Mesendoderm (in vitro differentiated cells): ENCODE measurements at regions not wholly inside any gene's neighbourhood (a gene's known extent, or its start where the extent isn't known, plus 50 kb on each side); places are given as distances from the start of the nearest gene placed in this dataset.
A peak's percentile ranks its signal among the peaks of the same experiment; 100 is the strongest.

Source experiments
- DNase-seq: peaks from one replicate; pipeline ENCODE4 v3.0.0; 2013
- H2AK5ac ChIP-seq: 2 replicates; pipeline ENCODE4 v1.6.1; 2013; ENCODE audit warnings: low read length, inconsistent platforms
- H2BK120ac ChIP-seq: 2 replicates; pipeline ENCODE4 v1.6.1; 2013; ENCODE audit warnings: low read depth, mild to moderate bottlenecking, low read length, moderate library complexity, mixed read lengths
- H2BK15ac ChIP-seq: replicated peaks from 2 replicates; pipeline ENCODE4 v1.6.1; 2013; ENCODE audit warnings: low read depth, mild to moderate bottlenecking, moderate library complexity
- H2BK5ac ChIP-seq: 2 replicates; pipeline ENCODE4 v1.6.1; 2013; ENCODE audit warnings: low read length, inconsistent platforms
- H3K18ac ChIP-seq: 2 replicates; pipeline ENCODE4 v1.6.1; 2013; ENCODE audit warnings: mild to moderate bottlenecking, low read length, mixed read lengths
- H3K23ac ChIP-seq: one replicate; pipeline ENCODE4 v1.6.1; 2013; ENCODE audit warnings: low read length
- H3K27ac ChIP-seq: 2 replicates; pipeline ENCODE4 v1.5.1; 2013; ENCODE audit warnings: low read depth, mild to moderate bottlenecking, inconsistent platforms, low read length, moderate library complexity
- H3K27me3 ChIP-seq: 2 replicates; pipeline ENCODE4 v1.6.1; 2013; ENCODE audit warnings: low read length, control low read depth, mild to moderate bottlenecking, inconsistent platforms; ENCODE audit not compliant: insufficient read depth, poor library complexity
- H3K36me3 ChIP-seq: 2 replicates; pipeline ENCODE4 v1.6.1; 2013; ENCODE audit warnings: low read length, inconsistent platforms; ENCODE audit not compliant: control insufficient read depth, insufficient read depth
- H3K4ac ChIP-seq: one replicate; pipeline ENCODE4 v1.6.1; 2013; ENCODE audit warnings: low read depth, mild to moderate bottlenecking, low read length, moderate library complexity
- H3K4me1 ChIP-seq: 2 replicates; pipeline ENCODE4 v1.6.1; 2013; ENCODE audit warnings: low read depth, low read length, inconsistent platforms; ENCODE audit not compliant: control insufficient read depth
- H3K4me2 ChIP-seq: 2 replicates; pipeline ENCODE4 v1.6.1; 2013; ENCODE audit warnings: low read length
- H3K4me3 ChIP-seq: 2 replicates; pipeline ENCODE4 v1.5.1; 2013; ENCODE audit warnings: mild to moderate bottlenecking, low read length
- H3K56ac ChIP-seq: one replicate; pipeline ENCODE4 v1.6.1; 2013; ENCODE audit warnings: low read length
- H3K79me1 ChIP-seq: 2 replicates; pipeline ENCODE4 v1.6.1; 2013; ENCODE audit warnings: low read length, inconsistent platforms
- H3K79me2 ChIP-seq: 2 replicates; pipeline ENCODE4 v1.6.1; 2013; ENCODE audit warnings: mild to moderate bottlenecking, low read length; ENCODE audit not compliant: control insufficient read depth, insufficient read depth
- H3K9ac ChIP-seq: 2 replicates; pipeline ENCODE4 v1.6.1; 2013; ENCODE audit warnings: low read length, inconsistent platforms
- H4K5ac ChIP-seq: one replicate; pipeline ENCODE4 v1.6.1; 2013; ENCODE audit warnings: low read length
- H4K8ac ChIP-seq: one replicate; pipeline ENCODE4 v1.6.1; 2013; ENCODE audit warnings: low read depth, mild to moderate bottlenecking, control low read depth, low read length, moderate library complexity
- WGBS: extraction: QIAGEN DNeasy Blood & Tissue Kit; methylation state at CpG from one replicate; pipeline ENCODE4 v1.1.7; 2013; ENCODE audit warnings: low lambda C conversion rate, missing lambda C conversion rate; ENCODE audit not compliant: insufficient coverage; ENCODE audit errors: extremely low coverage; 5-methylcytosine and 5-hydroxymethylcytosine counted together

DNA sequence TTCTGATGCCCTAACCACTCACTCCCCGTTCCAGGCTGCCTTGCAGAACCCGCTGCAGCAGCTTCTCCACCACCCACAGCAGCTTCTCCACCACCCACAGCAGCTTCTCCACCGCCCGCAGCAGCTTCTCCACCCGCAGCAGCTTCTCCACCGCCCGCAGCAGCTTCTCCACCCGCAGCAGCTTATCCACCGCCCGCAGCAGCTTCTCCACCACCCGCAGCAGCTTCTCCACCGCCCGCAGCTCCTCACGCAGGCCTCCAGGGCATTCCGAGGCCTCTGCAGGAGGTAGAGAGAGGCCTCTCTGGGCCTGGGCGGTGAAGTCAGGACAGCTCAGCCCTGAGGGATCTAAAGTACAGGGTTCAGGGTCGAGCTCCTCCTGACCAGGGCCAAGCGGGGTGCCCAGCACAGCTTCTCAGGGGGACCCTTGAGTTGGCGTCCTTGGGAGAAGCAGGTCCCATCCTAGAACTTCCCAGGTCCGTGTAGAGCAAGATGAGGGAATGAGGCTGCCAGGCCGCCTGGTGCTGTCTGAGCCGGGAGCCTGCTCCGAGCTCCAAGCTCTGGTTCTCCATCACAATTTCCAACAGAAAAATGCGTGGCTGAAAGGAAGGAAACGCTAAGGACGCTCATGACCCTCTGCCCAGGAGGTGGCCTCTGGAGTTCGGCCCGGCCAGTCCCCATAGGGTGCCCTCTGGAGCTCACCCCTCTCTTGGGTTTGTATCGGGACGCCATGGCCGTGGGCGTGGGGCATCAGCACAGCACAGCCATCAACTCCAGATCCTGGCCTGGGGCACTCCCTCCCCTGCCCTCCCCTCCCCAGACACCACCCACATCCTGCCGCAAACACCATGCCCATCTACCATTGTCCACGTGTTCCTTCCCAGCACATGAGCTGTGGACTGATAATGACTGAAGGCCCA is 528.6 kb downstream of the BRD1 start:
- Histone ChIP-seq H2AK5ac (no peak overlapping the region), H3K4me3 (no peak overlapping the region), H3K79me1 (no peaks in the 10 kb centered on the region), H3K27me3 (no peaks in the 10 kb centered on the region), H3K27ac (no peak overlapping the region), H4K5ac (no peak overlapping the region), H3K4me1 (no peaks in the 10 kb centered on the region), H4K8ac (no peak overlapping the region), H2BK5ac (no peak overlapping the region), H3K18ac (no peak overlapping the region), H3K36me3 (no peaks in the 10 kb centered on the region), H3K9ac (no peak overlapping the region), H3K56ac (no peak overlapping the region), H3K4ac (no peak overlapping the region), H3K23ac (no peak overlapping the region), H2BK120ac (no peak overlapping the region), H3K4me2 (no peak overlapping the region), H3K79me2 (no peaks in the 10 kb centered on the region), H2BK15ac (no peak overlapping the region)
- WGBS = no CpG with 5 or more reads among the region's 34 CpGs
- no peak for DNase-seq

- no peak overlapping the region for H4K5ac ChIP-seq
- H3K4me3 ChIP-seq = no peak overlapping the region
- no peak overlapping the region for H2BK15ac ChIP-seq
- H2BK120ac ChIP-seq = no peak overlapping the region
- H3K4ac ChIP-seq = no peak overlapping the region
- H2BK5ac ChIP-seq = no peak overlapping the region
- no peak overlapping the region for H3K27ac ChIP-seq
- H3K79me2 ChIP-seq = no peaks in the 10 kb centered on the region
- H3K36me3 ChIP-seq = no peaks in the 10 kb centered on the region
- WGBS = no CpG with 5 or more reads among the region's 39 CpGs
- no peaks in the 10 kb centered on the region for H3K27me3 ChIP-seq
- no peaks in the 10 kb centered on the region for H3K79me1 ChIP-seq
- H3K18ac ChIP-seq = no peak overlapping the region
- DNase-seq = peak; percentile 10
- no peak overlapping the region for H3K56ac ChIP-seq
- H2AK5ac ChIP-seq = no peak overlapping the region
- no peak overlapping the region for H3K23ac ChIP-seq
- no peaks in the 10 kb centered on the region for H3K4me1 ChIP-seq
- no peak overlapping the region for H3K9ac ChIP-seq
- no peak overlapping the region for H3K4me2 ChIP-seq
- no peak overlapping the region for H4K8ac ChIP-seq
Measured at GRCh38 chr22:49297871-49298721, 529.6 kb downstream of the BRD1 start.

DNA sequence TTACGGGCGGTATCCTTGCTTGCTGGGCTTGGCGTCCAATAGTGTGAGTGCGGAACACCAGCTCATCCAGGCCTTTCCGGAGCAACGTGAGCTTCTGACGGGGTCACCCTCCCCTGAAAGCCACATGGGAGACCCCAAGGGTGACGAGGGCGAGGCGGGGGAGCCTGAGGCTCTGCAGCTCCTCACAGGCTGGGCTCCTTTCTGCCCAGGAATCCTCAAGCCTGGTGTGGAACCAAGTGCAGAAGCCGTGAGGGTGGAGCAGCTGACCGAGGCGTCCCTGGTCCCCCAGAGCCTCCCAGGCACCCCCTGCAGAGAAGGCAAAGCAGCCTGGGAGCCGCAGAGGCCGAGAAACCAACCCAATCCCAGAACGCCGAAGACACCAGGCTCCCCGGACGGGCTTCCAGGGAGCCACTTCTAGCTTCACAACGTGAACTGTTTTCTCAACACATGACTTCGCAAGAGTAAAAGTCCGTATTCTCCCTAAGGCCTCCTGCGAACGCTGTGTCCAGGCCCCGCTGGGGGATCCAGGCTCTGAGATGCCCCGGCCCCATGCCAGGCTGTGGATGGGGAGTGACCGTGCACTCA is 530.3 kb downstream of the BRD1 start:
- H2BK15ac ChIP-seq = no peak overlapping the region
- no peak for DNase-seq
- peak overlapping the region; percentile 58 for H2AK5ac ChIP-seq
- no peak overlapping the region for H3K4me3 ChIP-seq
- no peak overlapping the region for H3K18ac ChIP-seq
- H2BK120ac ChIP-seq = no peak overlapping the region
- H3K9ac ChIP-seq = no peak overlapping the region
- H3K27ac ChIP-seq = no peak overlapping the region
- H3K4me1 ChIP-seq = no peaks in the 10 kb centered on the region
- no peak overlapping the region for H4K8ac ChIP-seq
- H3K79me1 ChIP-seq = no peaks in the 10 kb centered on the region
- no peak overlapping the region for H3K23ac ChIP-seq
- no peaks in the 10 kb centered on the region for H3K27me3 ChIP-seq
- no peak overlapping the region for H3K4me2 ChIP-seq
- no peaks in the 10 kb centered on the region for H3K79me2 ChIP-seq
- no peaks in the 10 kb centered on the region for H3K36me3 ChIP-seq
- no CpG with 5 or more reads among the region's 27 CpGs for WGBS
- no peak overlapping the region for H2BK5ac ChIP-seq
- no peak overlapping the region for H4K5ac ChIP-seq
- no peak overlapping the region for H3K56ac ChIP-seq
- no peak overlapping the region for H3K4ac ChIP-seq

DNA sequence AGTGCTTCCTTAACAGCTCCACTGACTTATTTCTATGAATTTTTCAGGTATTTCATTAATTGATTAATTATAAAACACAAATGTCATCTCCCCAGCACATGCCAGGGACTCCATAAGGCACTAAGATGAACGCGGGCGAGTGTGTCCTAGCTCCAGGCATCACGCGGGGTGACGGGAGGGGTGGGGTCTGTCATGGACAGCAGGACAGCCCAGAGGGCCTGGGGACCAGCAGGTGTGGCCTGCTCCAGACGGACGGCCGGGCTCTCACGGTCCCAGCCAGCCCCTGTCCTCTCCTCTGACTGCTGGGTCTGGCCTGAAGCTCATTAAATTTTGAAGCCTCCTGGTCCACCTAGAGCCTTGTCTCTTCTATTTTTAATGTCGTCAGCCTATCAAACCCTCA is 531.1 kb downstream of the BRD1 start:
- no peak overlapping the region for H3K18ac ChIP-seq
- WGBS = no CpG with 5 or more reads among the region's 11 CpGs
- H3K56ac ChIP-seq = no peak overlapping the region
- no peaks in the 10 kb centered on the region for H3K79me1 ChIP-seq
- no peak overlapping the region for H4K8ac ChIP-seq
- H2AK5ac ChIP-seq = no peak overlapping the region
- H3K4me1 ChIP-seq = no peaks in the 10 kb centered on the region
- no peak overlapping the region for H4K5ac ChIP-seq
- H3K27me3 ChIP-seq = no peaks in the 10 kb centered on the region
- H3K36me3 ChIP-seq = no peaks in the 10 kb centered on the region
- no peak overlapping the region for H3K9ac ChIP-seq
- no peaks in the 10 kb centered on the region for H3K79me2 ChIP-seq
- no peak overlapping the region for H3K4ac ChIP-seq
- no peak overlapping the region for H3K4me3 ChIP-seq
- H2BK15ac ChIP-seq = no peak overlapping the region
- no peak overlapping the region for H3K23ac ChIP-seq
- no peak overlapping the region for H2BK5ac ChIP-seq
- no peak overlapping the region for H3K4me2 ChIP-seq
- H3K27ac ChIP-seq = no peak overlapping the region
- DNase-seq = no peak
- no peak overlapping the region for H2BK120ac ChIP-seq

DNA sequence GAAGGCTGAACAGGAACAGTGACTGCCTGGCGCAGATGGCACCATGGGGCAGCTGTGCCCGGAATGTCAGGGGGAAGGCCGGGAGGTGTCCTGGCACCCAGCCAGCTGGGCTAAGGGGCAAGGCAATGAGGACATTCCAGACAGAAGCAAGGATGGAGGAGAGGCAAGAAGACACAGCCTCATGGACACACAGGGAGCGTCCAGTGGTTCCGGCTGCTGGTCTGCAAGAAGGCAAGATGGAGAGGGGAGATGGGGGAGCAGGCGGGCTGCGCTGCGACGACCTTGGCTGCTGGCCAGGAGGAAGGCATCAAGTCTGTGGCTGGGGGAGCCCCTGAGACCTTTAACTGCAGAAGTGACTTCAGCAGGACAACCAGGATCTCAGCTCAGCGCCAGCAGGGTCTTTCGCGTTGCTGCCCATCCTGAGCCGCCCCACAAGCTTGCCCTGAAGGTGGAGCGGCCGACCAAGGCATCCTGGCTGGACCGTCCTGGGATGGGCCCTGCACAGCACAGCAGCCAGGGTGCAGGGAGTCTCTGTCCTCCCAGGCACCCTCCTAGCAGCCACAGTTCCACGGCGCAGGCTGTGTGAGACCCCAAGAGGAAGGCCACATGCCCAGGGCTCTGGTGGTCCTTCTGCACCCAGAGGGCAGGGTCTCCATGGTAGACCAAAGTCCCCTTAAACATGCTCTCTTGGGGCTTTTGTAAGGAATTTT is 531.7 kb downstream of the BRD1 start:
- no peak overlapping the region for H2BK5ac ChIP-seq
- no peak overlapping the region for H4K8ac ChIP-seq
- H2AK5ac ChIP-seq = no peak overlapping the region
- H3K4me3 ChIP-seq = no peak overlapping the region
- no peak overlapping the region for H3K56ac ChIP-seq
- H3K27me3 ChIP-seq = no peaks in the 10 kb centered on the region
- H3K4me1 ChIP-seq = no peaks in the 10 kb centered on the region
- H3K79me1 ChIP-seq = no peaks in the 10 kb centered on the region
- no peak overlapping the region for H3K9ac ChIP-seq
- no peak overlapping the region for H3K27ac ChIP-seq
- H3K79me2 ChIP-seq = no peaks in the 10 kb centered on the region
- no peak overlapping the region for H3K23ac ChIP-seq
- H3K4ac ChIP-seq = no peak overlapping the region
- H3K4me2 ChIP-seq = no peak overlapping the region
- no peak for DNase-seq
- H3K18ac ChIP-seq = no peak overlapping the region
- no CpG with 5 or more reads among the region's 18 CpGs for WGBS
- H4K5ac ChIP-seq = no peak overlapping the region
- H2BK15ac ChIP-seq = no peak overlapping the region
- no peaks in the 10 kb centered on the region for H3K36me3 ChIP-seq
- H2BK120ac ChIP-seq = no peak overlapping the region
